PC-9 (cell line): ENCODE measurements at regions not wholly inside any gene's neighbourhood (a gene's known extent, or its start where the extent isn't known, plus 50 kb on each side); places are given as distances from the start of the nearest gene placed in this dataset.

Source experiments
- BruUV-seq: library from RNA; stranded (reverse); fragments of 400-500 nt; replicated peaks from 2 replicates; lab custom pipeline; 2021; lab: Mats Ljungman, UMichigan
- CTCF ChIA-PET: fragments of 300-600 bp; sonication (Branson Sonifier 250); formaldehyde crosslinking; loops from one replicate; lab custom pipeline; 2022; ENCODE audit warnings: antibody characterized with exemption; lab: Charles Lee
- POLR2A ChIA-PET: fragments of 300-600 bp; sonication (Branson Sonifier 250); formaldehyde crosslinking; loops from one replicate; lab custom pipeline; 2022; ENCODE audit warnings: antibody characterized with exemption; ENCODE audit not compliant: unreplicated experiment; lab: Charles Lee
- DNase-seq, 2 experiments: peaks; one replicate each; pipeline versions ENCODE4 v3.0.0 to v3.0.0-alpha.2; 2015 to 2022; ENCODE audit warnings: mixed read lengths in 1 of 2
- H2AFZ ChIP-seq: fragments of 200-600 bp; sonication (generic); 2 replicates; pipeline ENCODE4 v1.8.1; 2017; ENCODE audit warnings: antibody characterized with exemption
- H3F3A ChIP-seq: fragments of 200-600 bp; sonication (generic); 2 replicates; pipeline ENCODE4 v1.8.1; 2017; ENCODE audit warnings: antibody characterized with exemption, mild to moderate bottlenecking, low read depth; ENCODE audit not compliant: insufficient read depth
- H3K27ac ChIP-seq: fragments of 200-600 bp; sonication (generic); 2 replicates; pipeline ENCODE4 v1.6.1; 2016; ENCODE audit warnings: mixed run types
- H3K27me3 ChIP-seq: fragments of 200-600 bp; sonication (generic); 2 replicates; pipeline ENCODE4 v1.6.1; 2016; ENCODE audit warnings: low read depth, mixed run types; ENCODE audit not compliant: insufficient read depth
- H3K36me3 ChIP-seq: fragments of 200-600 bp; sonication (generic); 2 replicates; pipeline ENCODE4 v1.6.1; 2016; ENCODE audit warnings: low read depth, mixed run types
- H3K4me1 ChIP-seq: fragments of 200-600 bp; sonication (generic); replicated peaks from 2 replicates; pipeline ENCODE4 v1.6.1; 2016; ENCODE audit warnings: mixed run types; ENCODE audit not compliant: insufficient read depth
- H3K4me2 ChIP-seq: fragments of 200-600 bp; sonication (generic); 2 replicates; pipeline ENCODE4 v1.6.1; 2017; ENCODE audit warnings: mixed run types
- H3K4me3 ChIP-seq: fragments of 200-600 bp; sonication (generic); 2 replicates; pipeline ENCODE4 v1.6.1; 2016; ENCODE audit warnings: mixed run types
- H3K79me2 ChIP-seq: fragments of 200-600 bp; sonication (generic); 2 replicates; pipeline ENCODE4 v1.6.1; 2017; ENCODE audit warnings: low read depth, mixed run types
- H3K9me2 ChIP-seq: fragments of 200-600 bp; sonication (generic); 2 replicates; pipeline ENCODE4 v1.8.1; 2017; ENCODE audit warnings: mild to moderate bottlenecking; ENCODE audit not compliant: insufficient read depth
- H3K9me3 ChIP-seq: fragments of 200-600 bp; sonication (generic); 2 replicates; pipeline ENCODE4 v1.8.1; 2016; ENCODE audit warnings: low read depth; ENCODE audit not compliant: insufficient read depth
- H4K20me1 ChIP-seq: fragments of 200-600 bp; sonication (generic); 2 replicates; pipeline ENCODE4 v1.8.1; 2017; ENCODE audit not compliant: insufficient read depth
- EZH2 ChIP-seq: fragments of 200-600 bp; sonication (generic); IDR thresholded peaks from 2 replicates; pipeline ENCODE4 v1.8.0; 2017; ENCODE audit warnings: antibody characterized with exemption, low read depth
- intact Hi-C: fragments of 100-400 bp; cut with micrococcal nuclease; formaldehyde crosslinking; loops from one replicate; pipeline ENCODE4 v1.10.0; 2022; ENCODE audit not compliant: unreplicated experiment
- TF ChIP-seq, protein P1 (sequence below): fragments of 200-600 bp; sonication (generic); conservative IDR thresholded peaks from 2 replicates; pipeline ENCODE4 v1.6.1; 2017; ENCODE audit warnings: mixed run types, antibody characterized with exemption, mild to moderate bottlenecking, moderate library complexity

DNA sequence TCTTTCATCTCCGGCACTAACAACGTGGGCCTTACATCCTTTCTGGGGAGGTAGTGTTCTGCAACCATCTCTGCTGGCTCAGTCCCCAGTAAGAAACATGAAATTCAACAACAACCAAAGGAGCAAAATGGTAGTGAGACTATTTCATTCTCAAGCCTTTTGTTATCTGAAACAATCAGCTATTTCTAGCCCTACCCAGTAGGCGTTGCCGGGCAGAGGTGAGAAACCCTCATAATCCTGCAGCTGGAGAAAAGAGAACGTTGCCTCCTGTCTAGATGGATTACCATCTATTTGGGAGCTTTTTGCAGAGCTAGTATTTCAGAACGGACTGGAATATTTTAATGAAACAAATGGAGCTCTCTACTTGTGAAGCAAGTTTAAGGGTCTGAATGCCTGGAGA, 66.4 kb upstream of the GPR174 start:
- POLR2A ChIA-PET = no interaction called here

DNA sequence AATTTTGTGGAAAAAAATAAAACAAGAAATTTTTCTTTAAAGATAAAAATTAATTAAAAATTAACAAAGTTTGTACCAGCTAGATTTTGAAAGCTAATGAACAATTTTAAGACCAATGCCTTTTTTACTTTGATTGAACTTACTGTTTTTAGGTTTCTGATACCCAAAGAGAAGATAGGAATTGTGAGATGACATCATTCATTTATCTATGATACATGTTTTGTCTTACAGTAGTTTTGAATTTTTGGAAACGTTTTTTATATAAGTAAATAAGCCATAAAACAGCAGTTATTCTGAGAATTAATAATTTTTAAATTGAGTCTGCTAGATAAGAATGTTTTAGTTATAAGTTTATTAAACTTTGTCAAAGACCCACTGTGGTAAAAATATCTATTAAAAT, 65.0 kb upstream of the GPR174 start:
- Histone ChIP-seq H2AFZ (no peak overlapping the region), H3K4me1 (no peaks in the 10 kb centered on the region), H3K4me3 (no peak overlapping the region), H3K27me3 (no peaks in the 10 kb centered on the region), H3K9me2 (no peaks in the 10 kb centered on the region), H3K79me2 (no peaks in the 10 kb centered on the region), H3K9me3 (no peaks in the 10 kb centered on the region), H3K27ac (no peak overlapping the region), H3F3A (no peaks in the 10 kb centered on the region), H3K4me2 (no peak overlapping the region), H3K36me3 (no peaks in the 10 kb centered on the region), H4K20me1 (no peaks in the 10 kb centered on the region)
- TF ChIP-seq, protein P1, sequence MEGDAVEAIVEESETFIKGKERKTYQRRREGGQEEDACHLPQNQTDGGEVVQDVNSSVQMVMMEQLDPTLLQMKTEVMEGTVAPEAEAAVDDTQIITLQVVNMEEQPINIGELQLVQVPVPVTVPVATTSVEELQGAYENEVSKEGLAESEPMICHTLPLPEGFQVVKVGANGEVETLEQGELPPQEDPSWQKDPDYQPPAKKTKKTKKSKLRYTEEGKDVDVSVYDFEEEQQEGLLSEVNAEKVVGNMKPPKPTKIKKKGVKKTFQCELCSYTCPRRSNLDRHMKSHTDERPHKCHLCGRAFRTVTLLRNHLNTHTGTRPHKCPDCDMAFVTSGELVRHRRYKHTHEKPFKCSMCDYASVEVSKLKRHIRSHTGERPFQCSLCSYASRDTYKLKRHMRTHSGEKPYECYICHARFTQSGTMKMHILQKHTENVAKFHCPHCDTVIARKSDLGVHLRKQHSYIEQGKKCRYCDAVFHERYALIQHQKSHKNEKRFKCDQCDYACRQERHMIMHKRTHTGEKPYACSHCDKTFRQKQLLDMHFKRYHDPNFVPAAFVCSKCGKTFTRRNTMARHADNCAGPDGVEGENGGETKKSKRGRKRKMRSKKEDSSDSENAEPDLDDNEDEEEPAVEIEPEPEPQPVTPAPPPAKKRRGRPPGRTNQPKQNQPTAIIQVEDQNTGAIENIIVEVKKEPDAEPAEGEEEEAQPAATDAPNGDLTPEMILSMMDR = no peak
- no peak for TF ChIP-seq EZH2
- no TSS peak for BruUV-seq
- no peak for DNase-seq
- intact Hi-C loops = no loop called here
- CTCF ChIA-PET = no interaction called here
- POLR2A ChIA-PET = no interaction called here

More for the DNA sequence above, 66.4 kb upstream of the GPR174 start:
- no peaks in the 10 kb centered on the region for H3K36me3 ChIP-seq
- no peak for DNase-seq
- H3K27ac ChIP-seq = no peak overlapping the region
- no peaks in the 10 kb centered on the region for H3K4me1 ChIP-seq
- H3K4me2 ChIP-seq = no peak overlapping the region
- no peak overlapping the region for H3K4me3 ChIP-seq
- intact Hi-C loops = no loop called here
- H3K79me2 ChIP-seq = no peaks in the 10 kb centered on the region
- no peaks in the 10 kb centered on the region for H3F3A ChIP-seq
- H3K9me3 ChIP-seq = no peaks in the 10 kb centered on the region
- no peak overlapping the region for H2AFZ ChIP-seq
- no TSS peak for BruUV-seq
- H4K20me1 ChIP-seq = no peaks in the 10 kb centered on the region
- CTCF ChIA-PET = no interaction called here
- H3K27me3 ChIP-seq = no peaks in the 10 kb centered on the region
- TF ChIP-seq, protein P1 = no peak
- TF ChIP-seq EZH2 = no peak
- no peaks in the 10 kb centered on the region for H3K9me2 ChIP-seq

DNA sequence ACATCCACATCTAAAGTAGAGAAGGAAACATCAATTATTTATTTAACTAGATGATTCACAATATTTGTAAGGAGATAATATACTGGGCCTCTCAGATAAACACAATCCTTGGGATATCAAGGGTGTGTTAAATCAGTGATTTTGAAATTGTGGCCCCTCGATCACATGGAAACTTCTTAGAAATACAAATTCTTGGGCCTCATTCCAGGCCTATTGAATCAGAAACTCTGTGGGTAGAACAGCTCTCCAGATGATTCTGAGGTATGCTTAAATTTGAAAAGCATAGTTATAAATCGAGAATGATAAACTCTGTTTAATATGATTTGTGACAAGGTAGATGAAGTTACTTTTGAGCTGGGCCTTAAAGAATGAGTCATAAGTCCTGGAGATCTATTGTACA, 64.3 kb upstream of the GPR174 start:
- H3K79me2 ChIP-seq = no peaks in the 10 kb centered on the region
- H3K9me3 ChIP-seq = no peaks in the 10 kb centered on the region
- H3K27me3 ChIP-seq = no peaks in the 10 kb centered on the region
- POLR2A ChIA-PET = no interaction called here
- no peaks in the 10 kb centered on the region for H4K20me1 ChIP-seq
- intact Hi-C loops = no loop called here
- BruUV-seq = no TSS peak
- no peak overlapping the region for H2AFZ ChIP-seq
- DNase-seq = no peak
- no peak overlapping the region for H3K4me3 ChIP-seq
- TF ChIP-seq EZH2 = no peak
- TF ChIP-seq, protein P1 = no peak
- CTCF ChIA-PET = no interaction called here
- H3K9me2 ChIP-seq = no peaks in the 10 kb centered on the region
- H3F3A ChIP-seq = no peaks in the 10 kb centered on the region
- H3K36me3 ChIP-seq = no peaks in the 10 kb centered on the region
- H3K4me2 ChIP-seq = no peak overlapping the region
- no peak overlapping the region for H3K27ac ChIP-seq
- H3K4me1 ChIP-seq = no peaks in the 10 kb centered on the region
